ENCODE measurements at regions not wholly inside any gene's neighbourhood (a gene's known extent, or its start where the extent isn't known, plus 50 kb on each side); places are given as distances from the start of the nearest gene placed in this dataset.

DNA sequence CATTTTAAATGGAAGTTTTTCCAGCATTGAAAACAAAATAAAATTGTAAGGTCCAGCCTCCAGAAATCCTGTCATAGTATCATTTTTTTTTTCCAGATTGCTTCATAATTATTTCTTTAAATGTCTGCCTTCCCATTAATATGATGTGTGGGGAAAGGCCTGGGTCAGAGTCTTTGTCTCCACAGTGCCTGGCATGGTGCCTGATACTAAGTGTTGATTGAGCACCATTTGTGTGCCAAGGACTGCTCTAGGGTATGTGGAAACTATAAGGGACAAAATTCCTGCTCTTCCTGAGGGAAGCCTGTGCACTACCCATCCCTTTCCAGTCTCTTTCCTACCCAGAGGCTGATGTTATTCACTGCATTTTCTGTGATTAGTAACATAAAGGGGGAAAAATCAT, 53.1 kb upstream of the BEND4 start:
- Histone ChIP-seq H3K9me3 (ENCODE audit: control insufficient read depth, low read depth, low read length) (no peaks in the 10 kb centered on the region), H4K91ac (ENCODE audit: insufficient read length, low read depth, low read length) (no peak overlapping the region), H2BK15ac (ENCODE audit: low read depth, low read length) (no peak overlapping the region), H3K9ac (ENCODE audit: extremely low read depth, insufficient read length, low read length) (no peak overlapping the region), H3K4me2 (ENCODE audit: insufficient read depth, insufficient read length, low read length) (no peak overlapping the region), H3K27ac (ENCODE audit: insufficient read length, low read depth, low read length) (no peak overlapping the region), H4K5ac (ENCODE audit: insufficient read length, low read depth, low read length) (no peak overlapping the region), H3K56ac (ENCODE audit: insufficient read length, low read depth, low read length) (no peak overlapping the region), H3K79me1 (ENCODE audit: insufficient read depth, low read depth, low read length, poor library complexity, severe bottlenecking) (no peaks in the 10 kb centered on the region), H2BK20ac (ENCODE audit: low read depth, low read length, poor library complexity, severe bottlenecking) (no peak overlapping the region), H3T11ph (ENCODE audit: low read length) (no peak overlapping the region), H3K27me3 (ENCODE audit: insufficient read depth, low read length) (no peaks in the 10 kb centered on the region), H3K4me1 (ENCODE audit: insufficient read depth, low read length) (no peaks in the 10 kb centered on the region), H2AFZ (ENCODE audit: low read length) (no peak overlapping the region), H3K79me2 (ENCODE audit: insufficient read depth, low read length) (no peaks in the 10 kb centered on the region), H4K20me1 (ENCODE audit: control insufficient read depth, insufficient read depth, insufficient read length) (no peaks in the 10 kb centered on the region), H3K23ac (ENCODE audit: insufficient read length, low read depth, low read length) (no peak overlapping the region), H3K4ac (ENCODE audit: low read depth, low read length) (no peak overlapping the region), H3K14ac (ENCODE audit: insufficient read depth, low read length) (no peak overlapping the region), H3K18ac (ENCODE audit: insufficient read length, low read depth, low read length) (no peak overlapping the region), H3K23me2 (ENCODE audit: insufficient read length, low read depth, low read length, poor library complexity, severe bottlenecking) (no peaks in the 10 kb centered on the region), H4K8ac (replicated peaks; ENCODE audit: insufficient read length, low read depth, low read length) (no peak overlapping the region), H2AK5ac (ENCODE audit: insufficient read length, low read length) (no peak overlapping the region), H2BK120ac (ENCODE audit: low read depth, low read length, poor library complexity, severe bottlenecking) (no peak overlapping the region), H2BK5ac (ENCODE audit: insufficient read length, low read length) (no peak overlapping the region), H2BK12ac (ENCODE audit: insufficient read length, low read depth, low read length) (no peak overlapping the region)
- Mint-ChIP-seq H3K4me3 (no peak overlapping the region), H3K27me3 (ENCODE audit: low read depth) (no peaks in the 10 kb centered on the region), H3K36me3 (ENCODE audit: insufficient read depth in 1 of 3, low read depth in 3 of 3) (no peaks in the 10 kb centered on the region), H3K4me1 (no peaks in the 10 kb centered on the region), H3K9me3 (no peaks in the 10 kb centered on the region), H3K27ac (no peak overlapping the region)
- DNase-seq: no peak
- TF ChIP-seq CTCF (conservative IDR thresholded peaks at IDR 0.05): no peak

Measured in H9 (cell line).